Right lobe of liver (tissue), 4 donors: ENCODE measurements at regions not wholly inside any gene's neighbourhood (a gene's known extent, or its start where the extent isn't known, plus 50 kb on each side); places are given as distances from the start of the nearest gene placed in this dataset.

Experiments
- POLR2A ChIP-seq: fragments of 450-650 bp; IDR thresholded peaks from one replicate; pipeline ENCODE4 v1.6.1; 2017; ENCODE audit warnings: antibody characterized with exemption, mild to moderate bottlenecking
- TF ChIP-seq, protein P1 (sequence below), 4 donors: fragments of 200-600 bp in 3 of 4; fragments of 450-650 bp in 1 of 4; IDR thresholded peaks; one replicate each; pipeline versions ENCODE4 v1.5.1 to v1.8.0; 2016 to 2022; ENCODE audit warnings: antibody characterized with exemption in 4 of 4, mild to moderate bottlenecking in 2 of 4
- donor health status: DM: no; HTN: no; CAD: no.
- donor health status: DM: no; HTN: no; CAD: no.
- donor health status: DM: no; HTN: yes; CAD: no.

DNA sequence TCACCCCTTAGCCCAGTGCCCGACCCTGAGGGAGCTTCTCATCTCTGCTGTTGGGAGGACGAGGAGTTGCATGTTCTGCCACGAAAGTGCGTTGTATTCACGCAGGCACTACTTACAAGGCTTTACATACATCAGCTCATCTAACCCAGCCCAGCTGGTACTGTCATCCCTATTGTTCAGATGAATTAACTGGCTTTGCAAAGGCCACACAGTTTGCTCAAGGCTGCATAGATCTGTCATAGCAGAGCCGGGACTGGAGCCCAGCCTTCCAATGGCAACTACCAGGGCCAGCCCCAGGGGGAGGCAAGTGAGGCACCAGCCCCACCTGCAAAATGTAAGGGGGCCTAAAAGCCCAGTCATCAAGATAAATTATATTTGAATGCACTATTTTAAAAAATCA, 257.6 kb downstream of the NFATC2 start:
- TF ChIP-seq, protein P1, sequence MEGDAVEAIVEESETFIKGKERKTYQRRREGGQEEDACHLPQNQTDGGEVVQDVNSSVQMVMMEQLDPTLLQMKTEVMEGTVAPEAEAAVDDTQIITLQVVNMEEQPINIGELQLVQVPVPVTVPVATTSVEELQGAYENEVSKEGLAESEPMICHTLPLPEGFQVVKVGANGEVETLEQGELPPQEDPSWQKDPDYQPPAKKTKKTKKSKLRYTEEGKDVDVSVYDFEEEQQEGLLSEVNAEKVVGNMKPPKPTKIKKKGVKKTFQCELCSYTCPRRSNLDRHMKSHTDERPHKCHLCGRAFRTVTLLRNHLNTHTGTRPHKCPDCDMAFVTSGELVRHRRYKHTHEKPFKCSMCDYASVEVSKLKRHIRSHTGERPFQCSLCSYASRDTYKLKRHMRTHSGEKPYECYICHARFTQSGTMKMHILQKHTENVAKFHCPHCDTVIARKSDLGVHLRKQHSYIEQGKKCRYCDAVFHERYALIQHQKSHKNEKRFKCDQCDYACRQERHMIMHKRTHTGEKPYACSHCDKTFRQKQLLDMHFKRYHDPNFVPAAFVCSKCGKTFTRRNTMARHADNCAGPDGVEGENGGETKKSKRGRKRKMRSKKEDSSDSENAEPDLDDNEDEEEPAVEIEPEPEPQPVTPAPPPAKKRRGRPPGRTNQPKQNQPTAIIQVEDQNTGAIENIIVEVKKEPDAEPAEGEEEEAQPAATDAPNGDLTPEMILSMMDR (IDR thresholded peaks at IDR 0.05), result no peak
- TF ChIP-seq POLR2A, result no peak
